Left forelimb (tissue), 1 donor: ENCODE measurements at regions not wholly inside any gene's neighbourhood (a gene's known extent, or its start where the extent isn't known, plus 50 kb on each side); places are given as distances from the start of the nearest gene placed in this dataset.

Experiments
- DNase-seq: peaks from one replicate; pipeline ENCODE4 v3.0.0-alpha.2; 2018; ENCODE audit warnings: low spot score

DNA sequence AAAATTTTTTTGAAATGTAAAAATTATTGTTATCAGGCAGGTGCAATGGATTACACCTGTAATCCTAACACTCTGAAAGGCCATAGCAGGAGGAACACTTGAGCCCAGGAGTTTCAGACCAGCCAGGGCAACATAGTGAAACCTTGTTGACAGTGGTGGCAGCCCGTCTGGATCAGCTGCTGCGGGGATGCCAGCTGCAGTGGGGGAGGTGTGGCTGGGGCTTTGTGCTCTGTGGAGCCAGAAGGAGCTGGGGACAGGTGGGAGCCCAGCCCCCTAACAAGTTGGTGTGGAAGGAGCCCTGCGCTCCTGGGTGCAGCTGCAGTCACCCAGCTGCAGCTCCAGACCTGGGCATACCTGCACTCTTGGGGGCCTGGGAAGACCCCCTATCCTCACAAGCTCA is 182.4 kb upstream of the MC4R start:
- no peak for DNase-seq

DNA sequence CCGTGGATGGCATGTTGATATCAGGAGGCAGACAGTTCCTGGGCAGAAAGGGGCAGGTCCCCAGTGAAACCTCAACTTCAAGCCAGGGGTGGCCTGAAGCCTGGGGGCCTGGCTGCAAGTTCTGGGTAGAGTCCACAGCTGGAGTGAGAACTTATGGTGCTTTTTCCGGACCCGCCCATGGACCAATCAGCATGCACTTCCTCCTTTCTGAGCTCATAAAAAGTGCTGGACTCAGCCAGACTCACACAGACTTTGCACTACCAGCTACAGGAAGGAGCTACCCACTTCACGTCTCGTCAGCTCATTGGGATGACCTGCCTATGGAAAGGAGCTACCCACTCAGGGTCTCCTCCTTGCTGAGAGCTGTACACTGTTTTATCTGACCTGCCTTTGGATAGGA is 183.1 kb upstream of the MC4R start:
- no peak for DNase-seq

DNA sequence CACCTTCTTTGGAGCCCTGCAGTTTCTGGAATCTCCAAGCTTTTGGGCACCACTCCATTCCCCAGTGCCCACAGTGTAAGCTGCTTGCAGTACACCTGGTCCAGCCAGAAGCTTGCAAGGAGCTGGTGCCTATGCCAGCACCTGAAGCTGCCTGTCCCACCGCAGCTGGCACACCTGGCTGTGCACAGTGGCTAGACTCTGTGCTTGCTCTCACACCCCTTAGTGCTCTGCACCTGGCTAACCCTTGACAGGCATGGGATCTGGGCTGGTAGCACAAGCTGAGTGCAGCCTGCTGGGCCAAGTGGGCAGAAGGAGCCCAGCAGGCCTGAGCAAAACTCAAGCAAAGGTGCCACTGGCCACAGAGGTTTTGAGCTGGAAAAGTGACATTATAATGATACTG is 183.8 kb upstream of the MC4R start:
- DNase-seq = no peak

DNA sequence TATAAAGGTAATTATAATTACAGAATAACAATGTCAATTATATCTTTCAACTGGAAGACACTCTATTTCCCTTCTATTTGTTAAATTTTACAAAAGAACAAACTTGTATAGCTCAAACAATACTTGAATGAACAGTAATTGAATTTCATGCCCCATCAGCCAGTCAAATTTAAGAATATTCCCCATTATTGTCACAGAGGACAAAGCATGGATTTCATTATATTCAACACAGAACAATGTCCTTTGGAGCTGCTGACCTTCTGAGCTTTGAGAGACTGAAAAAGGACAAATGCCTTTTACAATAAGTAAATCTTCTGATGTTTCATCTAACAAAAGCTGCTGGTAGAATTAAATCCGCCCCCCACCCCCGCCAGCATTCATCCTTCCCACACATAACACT is 187.5 kb upstream of the MC4R start:
- DNase-seq = no peak

DNA sequence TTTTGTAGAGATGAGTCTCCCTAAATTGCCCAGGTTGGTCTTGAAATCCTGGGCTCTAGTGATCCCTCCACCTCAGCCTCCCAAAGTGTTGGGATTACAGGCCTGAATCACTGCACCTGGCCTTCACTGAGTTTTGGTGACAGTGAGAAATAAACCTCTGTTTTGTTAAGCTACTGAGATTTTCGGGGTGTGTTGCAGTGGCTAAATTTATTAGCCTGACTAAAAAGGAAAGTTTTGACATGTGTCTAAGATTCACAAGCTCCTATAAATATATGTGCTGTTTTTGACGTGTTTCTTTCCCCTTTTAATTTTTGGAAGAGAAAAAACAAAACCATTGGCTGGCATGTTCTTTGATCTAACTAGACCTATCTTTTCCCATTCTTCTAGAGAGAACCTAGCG is 190.5 kb upstream of the MC4R start:
- DNase-seq = no peak

DNA sequence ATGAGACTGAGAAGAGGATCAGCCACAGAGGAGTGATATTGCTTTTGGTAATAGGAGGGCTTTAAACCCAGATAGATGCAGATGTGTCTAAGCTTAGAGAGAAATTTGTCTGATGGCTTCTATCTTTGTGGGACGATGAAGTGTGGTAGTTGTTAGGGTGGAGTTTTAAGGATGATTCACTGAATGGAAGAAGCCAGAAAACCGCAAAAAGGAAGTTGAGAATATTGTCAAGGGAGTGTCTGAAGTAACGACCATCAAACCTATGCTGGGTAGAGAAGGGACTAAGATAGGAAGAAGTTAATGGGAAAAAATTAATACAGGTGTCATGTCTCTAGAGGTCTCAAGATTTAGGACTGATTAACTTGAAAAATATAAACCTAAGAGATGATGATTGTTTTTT is 195.6 kb upstream of the MC4R start:
- no peak for DNase-seq

DNA sequence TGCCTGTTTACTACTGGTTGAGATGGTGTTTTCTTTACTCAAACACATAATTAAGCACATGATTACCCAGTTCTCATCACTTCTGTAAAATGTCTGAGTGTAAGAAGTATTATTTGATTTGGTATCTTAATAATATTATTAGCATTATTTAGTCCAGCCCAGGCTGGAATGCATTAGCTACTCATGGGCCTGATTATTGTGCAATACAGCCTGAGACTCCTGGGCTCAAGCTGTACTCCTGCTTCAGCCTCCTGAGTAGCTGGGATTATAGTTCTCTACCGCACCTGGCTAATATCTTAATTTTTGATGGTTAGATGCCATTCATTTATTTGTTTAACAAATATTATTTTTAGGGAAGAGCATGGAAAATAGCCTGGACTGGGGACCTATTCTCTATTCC is 197.6 kb upstream of the MC4R start:
- DNase-seq = no peak

DNA sequence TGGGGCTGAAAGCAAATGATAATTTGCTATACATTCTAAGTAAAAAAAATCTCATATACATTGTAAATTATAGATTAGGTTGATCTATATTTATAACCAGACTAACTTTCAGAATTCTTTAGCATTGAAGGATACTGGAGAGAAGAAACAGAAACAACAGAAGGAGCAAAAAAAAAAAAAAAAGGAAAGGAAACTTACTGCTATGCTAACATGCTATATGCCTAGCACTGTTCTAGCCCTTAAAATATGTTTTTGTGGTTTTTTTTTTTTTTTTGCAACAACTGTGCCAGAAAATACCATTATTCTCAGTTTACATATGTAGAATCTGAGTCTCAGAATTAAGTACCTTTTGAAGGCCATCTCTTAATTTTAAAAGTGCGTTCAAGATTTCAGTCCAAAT is 204.9 kb upstream of the MC4R start:
- no peak for DNase-seq

DNA sequence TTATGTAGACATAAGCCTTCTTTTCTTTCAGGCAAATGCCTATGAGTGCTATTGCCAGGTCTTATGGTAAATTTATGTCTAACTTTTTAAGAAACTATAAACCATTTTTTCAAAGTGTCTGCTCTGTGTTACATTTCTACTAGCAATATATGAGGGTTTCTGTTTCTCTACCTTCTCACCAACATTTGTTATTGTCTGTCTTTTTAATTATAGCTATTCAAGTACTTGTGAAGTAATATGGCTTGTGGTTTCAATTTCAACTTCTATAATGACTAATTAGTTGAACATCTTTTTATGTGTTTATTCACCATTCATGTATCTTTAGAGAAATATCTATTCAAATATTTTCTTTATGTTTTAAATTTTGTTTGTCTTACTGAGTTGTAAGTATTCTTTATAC is 213.1 kb upstream of the MC4R start:
- DNase-seq = no peak

DNA sequence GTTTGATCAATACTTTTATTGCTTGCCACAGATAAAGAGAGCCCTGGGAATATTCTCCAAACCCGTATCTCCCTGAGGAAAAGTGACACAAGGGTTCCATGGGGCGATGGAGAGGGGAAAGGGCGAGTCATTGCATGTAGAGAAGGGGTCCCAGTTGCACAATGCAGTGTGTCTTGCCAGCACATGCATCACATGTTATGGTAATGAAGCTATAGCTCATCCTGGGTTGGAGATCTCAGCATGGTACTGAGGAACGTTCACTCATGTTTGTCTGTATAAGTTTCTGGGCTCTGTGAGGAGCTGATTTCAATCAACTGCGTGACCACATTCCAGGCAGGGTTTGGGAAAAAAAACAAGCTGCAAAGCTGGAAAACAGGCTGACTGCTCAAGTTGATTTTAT is 220.7 kb upstream of the MC4R start:
- DNase-seq = no peak

DNA sequence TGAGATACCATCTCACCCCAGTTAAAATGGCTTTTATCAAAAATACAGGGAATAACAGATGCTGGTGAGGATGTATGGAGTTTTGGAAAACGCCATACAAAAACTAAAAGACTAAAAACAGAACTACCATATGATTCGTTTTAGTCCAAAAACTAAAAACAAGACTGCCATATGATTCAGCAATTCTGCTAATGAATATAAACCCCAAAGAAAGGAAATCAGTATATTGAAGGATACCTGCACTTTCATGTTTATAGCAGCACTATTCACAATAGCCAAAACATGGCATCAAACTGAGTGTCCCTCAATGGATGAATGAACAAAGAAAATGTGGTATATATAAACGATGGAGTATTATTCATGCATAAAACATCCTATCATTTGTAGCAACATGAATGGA is 224.4 kb upstream of the MC4R start:
- no peak for DNase-seq

DNA sequence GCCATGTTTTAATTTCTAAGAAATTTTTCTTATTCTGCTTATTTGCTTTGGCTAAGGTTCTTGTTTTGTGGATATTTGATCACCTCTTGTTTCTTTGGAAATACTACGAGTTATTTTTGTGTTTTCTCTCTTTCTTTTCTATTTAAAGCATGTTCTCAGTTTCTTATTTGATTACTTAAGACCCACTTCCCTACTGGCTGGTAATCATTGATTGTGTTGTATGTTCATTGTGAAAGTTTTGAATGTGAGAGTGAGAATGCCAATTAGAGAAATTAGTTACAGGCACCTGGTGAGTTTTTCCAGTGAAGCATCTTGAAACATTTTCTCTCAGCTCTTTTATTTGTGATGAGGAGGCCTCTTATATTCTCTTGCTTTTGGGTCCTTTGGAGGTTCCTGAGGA is 226.7 kb upstream of the MC4R start:
- no peak for DNase-seq

DNA sequence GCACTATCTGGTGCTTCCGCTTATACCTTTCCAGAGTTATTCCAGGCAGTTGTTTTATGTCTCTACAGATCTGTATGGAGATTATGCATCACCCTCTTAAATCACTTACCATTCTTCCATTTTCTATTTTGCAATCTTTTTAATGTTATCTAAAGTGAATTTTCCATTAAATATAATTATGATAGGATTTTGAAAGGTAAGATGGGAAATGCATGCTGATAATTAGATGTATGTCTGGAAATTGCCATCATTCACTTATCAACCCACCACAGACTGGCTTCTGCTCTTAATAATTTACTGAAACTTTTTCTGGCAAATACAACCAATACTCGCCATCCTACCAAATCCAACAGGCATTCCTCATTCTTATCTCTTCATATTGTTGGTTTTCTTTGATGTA is 227.4 kb upstream of the MC4R start:
- DNase-seq = no peak

DNA sequence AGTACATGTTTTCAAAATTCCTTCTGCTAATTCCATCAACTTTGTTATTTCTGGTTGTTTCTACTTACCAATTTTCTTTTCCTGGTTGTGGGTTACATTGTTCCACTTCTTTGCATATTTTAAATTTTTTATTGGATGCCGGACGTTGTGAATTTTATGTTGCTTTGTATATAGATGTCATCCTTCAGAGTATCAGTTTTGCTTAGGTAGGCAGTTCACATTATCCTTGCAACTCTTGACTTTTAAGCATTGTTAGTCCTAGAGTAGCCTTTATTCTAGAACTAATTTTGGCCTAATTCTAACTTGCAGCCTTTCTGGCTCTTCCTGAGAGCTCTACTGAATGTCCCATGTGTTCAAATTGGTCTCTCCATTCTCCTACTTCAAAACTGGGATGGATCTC is 228.7 kb upstream of the MC4R start:
- DNase-seq = no peak

DNA sequence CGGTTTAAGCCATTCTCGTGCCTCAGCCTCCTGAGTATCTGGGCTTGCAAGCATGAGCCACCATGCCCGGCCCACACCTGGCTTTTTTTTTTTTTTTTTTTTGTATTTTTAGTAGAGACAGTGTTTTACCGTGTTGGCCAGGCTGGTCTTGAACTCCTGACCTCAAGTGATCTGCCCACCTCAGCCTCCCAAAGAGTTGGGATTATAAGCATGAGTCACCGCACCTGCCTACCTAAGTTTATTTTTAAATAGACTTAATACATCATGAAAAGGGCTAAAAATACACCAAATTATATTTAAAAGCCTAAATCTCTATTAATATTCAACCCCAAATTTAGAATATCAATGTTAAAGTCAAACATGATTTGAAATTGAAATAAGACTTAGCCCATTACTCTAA is 250.8 kb upstream of the MC4R start:
- DNase-seq = no peak

DNA sequence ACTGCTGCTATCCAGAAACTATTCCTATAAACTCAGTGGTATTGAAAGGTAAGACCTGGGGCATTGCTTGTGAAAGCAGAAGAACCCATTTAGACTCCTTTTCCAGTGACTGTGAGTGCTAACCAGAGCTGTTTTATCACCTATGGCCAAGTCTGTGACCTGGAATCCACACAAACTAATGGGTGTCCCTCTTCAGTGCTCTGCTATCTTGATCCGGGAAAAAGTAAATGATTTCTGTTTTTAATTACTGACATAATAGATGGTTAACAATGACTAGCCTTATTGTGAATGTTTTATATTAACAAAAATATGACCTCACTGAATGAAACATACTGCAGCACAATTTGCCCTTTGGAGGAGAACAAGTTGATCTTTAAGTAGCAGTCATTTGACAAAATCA is 251.6 kb upstream of the MC4R start:
- no peak for DNase-seq

DNA sequence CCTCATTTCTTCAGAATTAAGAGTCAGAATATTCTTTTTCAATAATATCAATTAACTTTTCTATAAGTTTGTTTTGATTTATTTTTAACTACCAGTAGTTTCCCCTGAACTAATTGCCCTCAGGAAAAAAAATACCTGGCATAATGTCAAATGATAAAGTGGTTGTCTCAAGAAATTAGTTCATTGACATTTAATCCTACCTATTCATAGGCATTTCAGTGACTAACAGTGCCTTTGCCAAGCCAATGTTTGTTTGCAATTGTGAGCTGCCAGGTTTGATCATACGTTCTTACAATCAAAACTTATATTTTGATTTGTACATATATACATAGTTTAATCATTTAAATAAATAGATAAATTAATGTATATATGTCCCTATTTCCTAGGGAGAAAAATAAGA is 267.3 kb upstream of the MC4R start:
- DNase-seq = no peak

DNA sequence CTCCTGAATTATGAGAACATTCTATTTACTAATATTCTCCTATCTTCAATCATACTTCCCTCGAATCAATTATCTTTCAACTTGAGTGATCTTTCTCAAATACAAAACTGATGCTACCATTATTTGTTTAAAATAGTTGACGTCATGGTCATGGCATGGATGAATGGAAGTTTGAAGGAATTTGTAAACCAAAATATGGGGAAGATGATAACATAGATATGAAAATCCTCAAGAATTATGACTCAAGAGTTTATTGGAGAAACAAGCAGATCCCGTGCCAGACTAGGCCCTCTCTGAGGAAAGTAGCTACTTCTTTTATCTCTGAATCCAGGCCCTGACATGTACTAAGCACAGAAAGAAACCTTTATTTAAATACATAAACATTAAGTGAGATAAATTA is 270.4 kb upstream of the MC4R start:
- DNase-seq = no peak

DNA sequence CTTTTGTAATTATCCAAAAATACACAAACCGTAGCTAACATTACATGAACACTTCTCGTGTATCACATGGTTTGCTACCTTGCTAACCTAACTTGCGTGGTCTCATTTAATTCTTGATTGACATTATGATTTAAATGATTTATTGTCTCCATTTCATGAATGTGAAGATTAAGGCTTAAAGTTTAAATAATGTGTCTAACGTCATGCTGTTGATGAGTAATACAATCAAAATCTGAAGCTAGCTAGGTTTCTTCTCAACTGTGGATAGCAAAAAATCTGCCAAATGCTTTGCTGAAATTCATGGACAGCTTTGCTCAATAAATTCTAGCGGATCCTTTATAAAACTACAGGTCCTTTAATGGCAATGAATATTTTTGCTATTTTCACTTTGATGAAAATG is 274.1 kb upstream of the MC4R start:
- no peak for DNase-seq

DNA sequence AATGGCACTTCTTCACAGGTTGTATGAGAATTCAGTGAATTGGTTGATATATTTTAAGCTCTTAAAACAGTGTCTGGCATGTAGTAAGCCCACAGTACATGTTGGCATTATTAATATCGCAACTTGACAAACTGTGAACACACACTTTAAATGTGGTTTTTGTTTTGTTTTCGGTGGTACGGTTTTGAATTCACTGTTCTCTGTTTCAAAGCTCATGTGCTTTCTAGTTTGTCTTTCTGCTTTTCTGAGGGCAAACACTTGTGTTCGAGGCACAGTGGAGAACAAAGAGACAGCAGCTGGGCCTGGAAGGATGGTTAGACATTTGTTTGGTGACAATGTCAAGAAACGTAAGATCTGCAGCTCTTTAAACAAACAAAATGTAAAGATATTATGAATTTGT is 276.5 kb upstream of the MC4R start:
- DNase-seq = no peak

DNA sequence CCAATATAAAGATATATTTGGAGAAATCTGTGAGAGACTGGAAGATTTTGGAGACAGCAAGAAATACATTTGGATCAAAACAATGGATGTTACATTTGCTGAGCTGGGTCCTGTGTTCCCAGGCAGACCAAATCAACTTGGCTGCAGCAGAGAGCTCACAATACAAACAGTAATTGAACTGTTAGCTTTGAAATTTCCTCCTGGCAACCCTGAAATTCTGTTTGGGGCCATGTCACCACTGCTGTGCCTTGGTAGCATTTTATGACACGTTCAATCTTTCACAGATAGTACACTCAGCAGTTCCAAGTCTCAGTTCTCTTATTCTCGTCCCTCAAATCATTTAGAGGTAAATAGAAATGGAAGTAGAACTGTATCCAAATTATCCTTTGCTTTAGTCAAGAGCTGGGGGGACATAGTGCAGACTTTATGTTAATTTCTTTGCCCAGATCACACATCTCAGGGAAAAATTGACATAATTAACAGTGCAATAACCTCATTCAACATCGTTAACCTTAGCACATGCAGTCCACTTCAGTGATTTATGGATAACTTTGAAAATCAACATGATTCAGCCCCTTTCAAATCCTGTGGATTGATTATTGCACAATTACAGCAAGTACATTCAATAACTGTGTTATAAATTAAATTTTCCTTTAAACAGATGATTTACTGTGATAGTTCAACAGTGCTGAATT is 277.4 kb upstream of the MC4R start:
- DNase-seq = no peak

DNA sequence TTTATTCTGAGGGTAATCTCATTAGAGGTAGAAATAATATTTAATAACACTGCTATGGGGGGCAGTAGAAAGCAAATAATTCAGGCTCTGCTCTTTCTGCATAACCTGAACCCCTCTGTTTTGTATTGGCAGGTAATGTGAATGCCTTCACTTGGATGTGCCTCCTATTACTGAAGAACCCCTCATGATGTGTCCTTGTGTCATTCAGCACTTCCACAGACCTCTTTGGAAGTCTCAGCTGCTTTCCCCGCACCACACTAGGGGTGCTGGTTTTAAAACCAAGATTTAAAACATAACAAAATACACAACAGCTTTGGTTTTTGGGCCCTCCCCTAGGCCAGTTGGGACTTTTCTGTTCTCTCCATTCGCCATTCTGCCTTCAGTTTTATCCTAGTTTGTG is 281.7 kb upstream of the MC4R start:
- DNase-seq = no peak

DNA sequence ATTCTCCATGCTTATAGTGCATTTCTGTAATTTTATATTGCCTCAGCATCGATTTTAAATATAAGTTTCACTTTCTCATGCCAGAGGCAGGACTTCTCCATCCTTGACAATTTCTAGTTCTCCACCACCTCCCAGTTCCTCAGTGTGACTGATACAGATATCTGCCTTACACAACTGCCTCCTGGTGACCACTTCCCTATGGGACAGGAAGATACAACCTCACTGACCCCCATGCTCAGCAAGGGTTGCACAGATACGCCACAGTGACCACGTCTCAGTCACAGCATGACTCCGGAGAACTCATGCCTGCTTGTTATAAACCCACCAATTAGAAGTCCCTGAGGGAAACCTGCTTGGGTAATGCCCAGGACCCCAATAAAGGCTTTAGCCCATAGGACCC is 284.0 kb upstream of the MC4R start:
- DNase-seq = no peak

DNA sequence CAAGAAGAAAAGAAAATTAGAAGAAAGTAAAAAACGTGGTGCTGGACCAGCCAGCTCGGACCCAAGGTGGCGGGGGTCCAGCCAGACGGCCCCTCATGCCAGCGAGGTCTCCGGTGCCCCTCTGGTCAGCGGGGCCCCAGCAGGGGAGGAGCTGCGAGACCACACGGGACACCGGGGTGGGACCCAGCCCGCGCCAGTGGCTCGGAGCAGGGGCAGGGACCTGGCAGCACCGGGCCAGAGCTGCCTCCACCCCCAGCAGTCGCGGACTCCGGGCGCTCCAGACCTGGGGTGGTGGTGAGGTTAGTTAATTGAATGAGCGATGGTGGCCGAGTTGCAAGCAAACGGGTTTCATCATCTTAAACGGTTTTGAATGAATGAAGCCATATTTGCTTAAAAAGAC is 289.9 kb upstream of the MC4R start:
- no peak for DNase-seq
